ENCODE measurements at regions not wholly inside any gene's neighbourhood (a gene's known extent, or its start where the extent isn't known, plus 50 kb on each side); places are given as distances from the start of the nearest gene placed in this dataset.

DNA sequence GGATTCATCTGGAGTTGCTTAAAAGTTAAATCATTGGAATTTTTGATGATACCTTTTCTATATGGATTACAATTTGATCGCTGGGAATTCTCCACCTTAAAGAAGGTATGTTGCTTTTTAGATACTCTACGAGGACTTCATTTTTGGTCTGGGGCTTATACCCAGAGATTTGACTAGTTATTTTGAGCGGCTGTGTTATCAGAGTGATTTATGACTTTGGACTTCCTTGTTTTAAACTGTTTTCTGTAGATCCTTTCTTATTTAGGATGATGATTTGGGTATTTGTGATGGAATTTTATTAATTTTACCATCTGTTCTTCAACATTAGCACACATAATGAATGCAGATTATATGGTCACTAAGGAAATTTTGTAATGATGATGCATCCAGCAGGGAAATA lies 75.2 kb downstream of the SOX4 start:
- H3K27me3 ChIP-seq (ENCODE audit: control insufficient read depth, insufficient read depth, low read length) = peaks cover 17% of the 10 kb centered on the region
- H3K36me3 ChIP-seq (ENCODE audit: control insufficient read depth, insufficient read depth, low read length) = 0 out of 2 replicates have a peak, but pooled peaks cover 1% of the 10 kb centered on the region
- H3K9me3 ChIP-seq (ENCODE audit: control insufficient read depth, insufficient read depth, low read length) = no peaks in the 10 kb centered on the region
- dilution Hi-C loops (cut with HindIII; ENCODE audit: low sequenced_read_pairs, unreplicated experiment) (no loop called here), intact Hi-C loops (cut with micrococcal nuclease) (no loop called here), in situ Hi-C loops (cut with MboI; ENCODE audit: low sequenced_read_pairs) (no loop called here)
- no peak overlapping the region; the same call in 1 of the 2 replicates for H3K4me2 ChIP-seq (ENCODE audit: low read depth, low read length)
- H3K79me1 ChIP-seq (ENCODE audit: low read depth in 1 of 2, low read length in 2 of 2) = peaks cover 0 to 19% of the 10 kb centered on the region in 2 experiments; a peak in 3 of 4 replicates
- no peak overlapping the region for H4K91ac ChIP-seq (ENCODE audit: insufficient read depth, low read depth, low read length)
- H4K5ac ChIP-seq (ENCODE audit: low read depth, low read length) = no peak overlapping the region
- no peaks in the 10 kb centered on the region for H4K20me1 ChIP-seq (ENCODE audit: insufficient read depth, low read length)
- no peak overlapping the region for H2BK20ac ChIP-seq (ENCODE audit: low read depth, low read length)
- H2BK120ac ChIP-seq (ENCODE audit: low read depth, low read length) = no peak overlapping the region
- H3K27ac ChIP-seq (ENCODE audit: insufficient read depth, low read length) = no peak overlapping the region
- no peak overlapping the region for H3K4ac ChIP-seq (ENCODE audit: low read depth, low read length)
- WGBS, 2 experiments (ENCODE audit: extremely low coverage in 2 of 2, insufficient read length in 1 of 2) = no CpG with 5 or more reads among the region's 3 CpGs
- H3K9me1 ChIP-seq (ENCODE audit: insufficient read depth, low read length) = peaks cover 3% of the 10 kb centered on the region; the same call in 1 of the 2 replicates
- H3K4me3 ChIP-seq (ENCODE audit: insufficient read depth, low read depth, low read length) = no peak overlapping the region
- H2AK9ac ChIP-seq (replicated peaks; ENCODE audit: low read depth, low read length, poor library complexity) = no peak overlapping the region
- H3K18ac ChIP-seq (ENCODE audit: low read depth, low read length) = no peak overlapping the region
- H3K4me1 ChIP-seq (ENCODE audit: control insufficient read depth, insufficient read depth, low read length) = peaks cover 2% of the 10 kb centered on the region; the same call in 1 of the 2 replicates
- no peak overlapping the region for H2BK5ac ChIP-seq (ENCODE audit: low read depth, low read length, poor library complexity, severe bottlenecking)
- no peak overlapping the region for H3K23ac ChIP-seq (ENCODE audit: low read depth, low read length)
- no peak overlapping the region for H2AK5ac ChIP-seq (ENCODE audit: low read depth, low read length)
- no peak overlapping the region for H4K8ac ChIP-seq (ENCODE audit: low read depth in 2 of 2, low read length in 2 of 2)
- ChIA-PET CTCF (interaction anchor here (0.6 kb wide), 1 partner anchor 337 kb away, joined by 3 read pairs; no protein-coding TSS in a partner anchor), POLR2A (ENCODE audit: unreplicated experiment) (no interaction called here)
- H2BK15ac ChIP-seq (ENCODE audit: low read depth, low read length) = no peak overlapping the region
- ATAC-seq (ENCODE audit: low read depth) = no peak
- no peak for DNase-seq
- BruUV-seq (replicated peaks) = no TSS peak
- no peak overlapping the region for H3K9ac ChIP-seq (ENCODE audit: low read depth, low read length)
- H3K56ac ChIP-seq (ENCODE audit: extremely low read depth, insufficient read depth, low read length) = no peak overlapping the region
- TF ChIP-seq RCOR1 (IDR thresholded peaks at IDR 0.05; ENCODE audit: insufficient replicate concordance, low read length) = no peak
- no peak for TF ChIP-seq MAZ (IDR thresholded peaks at IDR 0.05; ENCODE audit: borderline replicate concordance, low read depth, low read length)
- H3K14ac ChIP-seq (replicated peaks; ENCODE audit: low read depth, low read length) = no peak overlapping the region
- no peak overlapping the region for H2AFZ ChIP-seq (replicated peaks; ENCODE audit: low read length, poor library complexity)
